ENCODE measurements at regions not wholly inside any gene's neighbourhood (a gene's known extent, or its start where the extent isn't known, plus 50 kb on each side); places are given as distances from the start of the nearest gene placed in this dataset.

DNA sequence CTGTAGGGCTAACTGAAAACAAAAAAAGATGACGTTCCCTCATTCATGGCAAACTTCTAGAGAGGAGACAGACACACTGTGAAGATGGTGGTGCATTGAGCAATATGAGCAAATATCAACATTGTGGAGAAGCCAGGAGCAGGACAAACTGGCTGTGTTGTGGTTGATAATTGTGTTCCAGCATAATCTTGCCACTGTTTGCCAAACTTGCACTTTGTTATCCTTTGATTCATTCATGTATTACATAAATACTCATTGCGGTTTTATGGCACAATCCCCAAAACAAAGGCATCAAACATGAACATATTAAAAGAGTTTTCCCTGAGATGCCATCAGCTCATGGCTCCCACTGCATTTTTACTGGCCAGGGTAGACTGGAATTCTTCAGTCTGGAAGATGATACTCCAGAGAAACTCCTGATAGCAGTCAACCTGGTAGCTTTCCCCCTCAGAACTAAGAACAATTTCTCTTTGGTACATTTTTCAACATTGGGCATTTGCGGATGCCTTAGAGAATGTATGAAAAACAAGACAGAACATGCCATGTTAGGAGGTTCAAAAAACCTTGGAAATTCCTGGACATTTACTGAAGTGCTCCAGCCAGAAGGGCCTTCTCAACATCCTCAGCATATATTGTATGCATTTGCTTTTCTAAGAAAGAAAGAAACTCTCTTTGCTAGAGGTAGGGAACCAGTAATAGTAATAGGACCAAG lies 487.4 kb upstream of the CELF4 start:
- no peak for TF ChIP-seq EZH2 (IDR thresholded peaks at IDR 0.05; ENCODE audit: low read length, unreplicated experiment)
- TF ChIP-seq, protein P1, sequence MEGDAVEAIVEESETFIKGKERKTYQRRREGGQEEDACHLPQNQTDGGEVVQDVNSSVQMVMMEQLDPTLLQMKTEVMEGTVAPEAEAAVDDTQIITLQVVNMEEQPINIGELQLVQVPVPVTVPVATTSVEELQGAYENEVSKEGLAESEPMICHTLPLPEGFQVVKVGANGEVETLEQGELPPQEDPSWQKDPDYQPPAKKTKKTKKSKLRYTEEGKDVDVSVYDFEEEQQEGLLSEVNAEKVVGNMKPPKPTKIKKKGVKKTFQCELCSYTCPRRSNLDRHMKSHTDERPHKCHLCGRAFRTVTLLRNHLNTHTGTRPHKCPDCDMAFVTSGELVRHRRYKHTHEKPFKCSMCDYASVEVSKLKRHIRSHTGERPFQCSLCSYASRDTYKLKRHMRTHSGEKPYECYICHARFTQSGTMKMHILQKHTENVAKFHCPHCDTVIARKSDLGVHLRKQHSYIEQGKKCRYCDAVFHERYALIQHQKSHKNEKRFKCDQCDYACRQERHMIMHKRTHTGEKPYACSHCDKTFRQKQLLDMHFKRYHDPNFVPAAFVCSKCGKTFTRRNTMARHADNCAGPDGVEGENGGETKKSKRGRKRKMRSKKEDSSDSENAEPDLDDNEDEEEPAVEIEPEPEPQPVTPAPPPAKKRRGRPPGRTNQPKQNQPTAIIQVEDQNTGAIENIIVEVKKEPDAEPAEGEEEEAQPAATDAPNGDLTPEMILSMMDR (conservative IDR thresholded peaks at IDR 0.05; ENCODE audit: low read depth, low read length), result no peak
